Central memory CD4-positive, alpha-beta T cell (primary cell): ENCODE measurements at regions not wholly inside any gene's neighbourhood (a gene's known extent, or its start where the extent isn't known, plus 50 kb on each side); places are given as distances from the start of the nearest gene placed in this dataset.

Source experiments
- DNase-seq: peaks from one replicate; pipeline ENCODE4 v3.0.0; 2022

DNA sequence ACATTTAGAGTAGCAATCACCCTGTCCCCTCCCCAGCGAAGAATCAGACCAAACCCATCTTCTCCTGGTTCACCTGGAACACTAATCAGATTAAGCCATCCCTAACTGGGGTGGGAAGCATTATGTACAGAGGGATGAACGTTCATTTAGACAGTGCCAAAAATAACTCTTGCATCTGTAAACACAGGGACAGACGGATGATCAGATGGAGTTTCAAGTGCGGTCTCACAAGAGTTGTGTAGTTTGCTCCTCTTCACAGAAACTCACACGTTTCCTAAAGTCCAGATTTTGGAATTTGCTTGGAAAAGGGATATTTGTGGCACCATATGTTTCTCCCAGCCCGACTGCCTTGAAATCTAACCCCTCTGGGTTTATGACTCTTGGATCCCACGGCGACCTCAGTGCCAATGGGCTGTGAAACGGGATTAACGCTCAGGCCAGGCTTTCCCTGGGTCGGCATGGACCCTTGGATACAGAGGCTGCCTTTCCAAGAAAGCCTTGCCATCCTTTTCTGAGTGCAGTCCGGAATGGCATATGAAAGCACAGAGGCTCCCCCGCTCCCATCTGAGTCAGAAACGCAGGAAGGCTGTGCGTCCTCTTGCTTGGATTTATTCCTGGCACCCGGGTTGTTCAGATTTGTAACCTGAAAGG lies 293.2 kb upstream of the HABP2 start:
- DNase-seq: no peak

DNA sequence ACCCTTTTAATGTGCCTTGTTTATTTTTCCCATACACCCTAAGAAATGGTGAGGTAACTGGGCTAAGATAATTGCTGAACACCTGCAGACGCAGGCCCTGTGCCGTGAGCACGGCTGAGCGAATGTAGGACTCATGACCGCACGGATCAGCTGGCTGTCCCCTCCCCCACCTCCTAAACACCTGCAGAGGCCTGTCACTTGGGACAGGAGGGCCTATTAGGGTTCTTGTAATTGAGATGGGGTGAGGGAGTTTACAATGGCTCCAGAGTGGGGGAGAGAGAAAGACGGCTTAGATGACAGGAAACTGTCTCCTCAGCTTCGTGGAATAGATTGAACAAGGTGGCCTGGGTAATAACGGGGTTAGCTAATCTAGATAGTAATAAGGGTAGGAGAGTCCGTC lies 291.7 kb upstream of the HABP2 start:
- DNase-seq: no peak

DNA sequence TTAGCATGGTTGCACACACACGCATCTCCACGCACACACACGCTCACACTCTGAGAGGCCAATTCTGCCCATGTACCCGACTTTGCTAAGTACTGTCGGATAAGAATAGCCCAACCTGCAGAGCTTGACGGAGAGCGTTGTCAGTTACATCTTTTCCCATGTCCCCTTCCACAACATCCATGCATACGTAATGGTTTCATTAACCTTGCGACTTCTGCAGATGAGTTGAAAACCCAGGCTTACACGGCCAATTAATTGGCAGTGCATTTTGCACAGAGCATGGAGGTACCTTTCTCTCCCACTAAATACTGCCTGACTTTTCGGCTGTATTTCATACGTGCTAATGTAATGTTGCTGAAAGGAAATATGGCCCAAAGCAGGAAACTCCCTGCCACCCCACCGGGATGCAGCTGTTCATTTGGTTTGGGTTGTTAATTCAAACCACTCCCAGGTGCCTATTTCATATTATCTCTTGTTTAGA lies 291.2 kb upstream of the HABP2 start:
- DNase-seq: no peak

DNA sequence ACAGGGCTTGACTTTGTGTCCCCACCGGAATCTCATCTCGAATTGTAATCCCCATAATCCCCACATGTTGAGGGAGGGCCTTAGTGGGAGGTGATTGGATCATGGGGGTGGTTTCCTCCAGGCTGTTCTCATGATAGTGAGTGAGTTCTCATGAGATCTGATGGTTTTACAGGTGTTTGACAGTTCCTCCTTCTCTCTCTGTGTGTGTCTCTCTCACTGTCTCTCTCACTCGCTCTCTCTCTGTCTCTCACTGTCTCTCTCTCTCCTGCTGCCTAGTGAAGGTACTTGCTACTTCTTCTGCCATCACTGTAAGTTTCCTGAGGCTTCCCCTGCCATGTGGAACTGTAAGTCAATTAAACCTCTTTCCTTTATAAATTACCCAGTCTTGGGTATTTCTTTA lies 289.8 kb upstream of the HABP2 start:
- no peak for DNase-seq

DNA sequence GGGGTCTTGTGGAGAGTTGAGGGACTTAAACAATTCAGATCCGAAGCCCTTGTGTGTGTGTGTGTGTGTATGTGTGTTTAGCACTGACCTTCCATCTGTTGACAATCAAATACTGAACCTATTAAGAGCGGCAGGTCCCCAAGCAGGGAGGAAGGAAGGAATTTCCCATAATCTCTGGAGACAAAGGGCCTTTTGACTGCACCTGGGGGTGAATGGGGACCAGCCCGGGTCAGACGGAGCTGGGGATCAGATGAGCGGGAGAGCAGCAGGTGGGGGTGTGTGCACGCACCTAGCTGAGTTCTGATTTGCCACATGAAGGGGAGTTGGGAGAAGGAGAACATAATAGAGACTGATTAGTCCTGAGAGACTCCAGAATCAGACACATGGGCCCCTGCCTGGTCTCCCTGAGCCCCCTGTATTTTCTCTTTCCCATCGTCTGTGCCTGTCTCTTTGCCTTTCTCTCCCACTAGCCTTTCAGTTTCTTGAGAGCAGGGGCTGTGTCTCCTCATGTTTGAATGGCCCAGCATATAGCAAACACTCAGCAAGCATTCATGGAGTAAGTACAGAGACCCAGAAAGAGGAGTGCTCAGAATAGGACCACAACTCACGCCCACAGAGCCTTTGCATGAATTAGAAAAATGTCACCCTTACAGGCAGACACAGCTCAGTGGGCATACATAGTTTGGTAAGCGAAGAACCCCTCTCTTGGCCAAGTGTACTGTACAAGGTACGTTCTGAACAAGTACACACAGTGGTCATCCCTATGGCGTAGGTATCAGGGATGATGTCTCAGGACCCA lies 288.3 kb upstream of the HABP2 start:
- no peak for DNase-seq

DNA sequence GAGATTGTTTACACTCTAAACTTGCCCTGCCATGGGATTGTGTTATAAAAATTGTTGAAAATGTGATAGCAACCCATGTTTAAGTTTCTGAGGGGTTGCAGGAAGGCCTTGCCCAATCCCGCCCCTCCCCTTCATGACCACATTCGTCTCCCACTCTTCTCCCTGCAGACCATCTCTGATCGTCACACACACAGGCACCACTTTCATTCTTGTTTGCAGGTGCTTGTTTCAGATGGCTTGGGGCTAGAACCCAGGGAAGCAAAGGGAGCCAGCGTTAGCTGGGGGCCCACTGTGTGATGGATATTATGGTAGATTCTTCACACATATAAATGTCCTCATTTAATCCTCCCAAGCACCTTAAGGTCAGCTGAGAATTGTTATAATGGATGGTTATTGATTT lies 286.7 kb upstream of the HABP2 start:
- no peak for DNase-seq

DNA sequence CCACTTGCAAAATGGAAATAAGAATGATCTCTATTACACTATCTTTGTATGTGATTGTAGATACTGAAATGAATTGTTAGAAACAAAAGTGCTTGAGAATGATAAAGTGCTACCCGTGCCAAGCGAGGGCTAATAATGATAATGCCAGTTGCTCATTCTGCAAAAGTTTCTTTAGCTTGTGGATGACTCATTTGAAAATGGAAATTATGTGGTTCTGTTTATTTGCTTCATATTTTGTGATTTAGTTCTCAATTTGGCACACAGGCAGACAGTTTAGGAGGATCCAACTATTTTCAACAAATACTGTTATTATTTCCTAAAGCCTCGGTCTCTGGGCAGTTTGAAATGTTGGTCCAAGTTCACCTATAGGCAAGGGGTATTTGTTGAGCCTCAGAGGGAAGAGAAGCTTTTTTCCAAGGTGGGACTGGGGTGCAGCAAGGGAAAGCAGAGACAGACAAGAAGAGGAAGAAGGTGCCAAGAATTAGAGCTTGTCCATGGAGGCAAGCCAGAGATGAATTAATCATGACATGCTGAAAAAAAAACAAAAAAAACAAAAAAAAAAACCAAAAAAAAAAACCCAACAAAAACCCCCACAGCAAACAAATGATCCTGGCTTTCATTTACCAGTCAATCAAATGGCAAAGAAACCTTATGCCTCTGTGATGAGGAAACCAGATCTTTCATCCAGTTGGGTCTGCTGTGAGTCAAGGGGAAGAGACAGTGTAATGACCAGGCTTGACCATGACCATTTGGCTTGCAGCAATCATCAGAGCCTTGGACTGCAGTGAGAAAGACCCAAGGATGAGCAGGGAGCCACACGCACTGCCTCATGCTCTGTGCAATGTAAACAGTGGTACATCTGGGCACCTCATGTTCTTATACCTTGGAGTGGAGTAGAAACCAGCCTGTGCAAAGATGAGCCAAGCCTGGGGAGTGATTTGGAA lies 285.0 kb upstream of the HABP2 start:
- DNase-seq: no peak

DNA sequence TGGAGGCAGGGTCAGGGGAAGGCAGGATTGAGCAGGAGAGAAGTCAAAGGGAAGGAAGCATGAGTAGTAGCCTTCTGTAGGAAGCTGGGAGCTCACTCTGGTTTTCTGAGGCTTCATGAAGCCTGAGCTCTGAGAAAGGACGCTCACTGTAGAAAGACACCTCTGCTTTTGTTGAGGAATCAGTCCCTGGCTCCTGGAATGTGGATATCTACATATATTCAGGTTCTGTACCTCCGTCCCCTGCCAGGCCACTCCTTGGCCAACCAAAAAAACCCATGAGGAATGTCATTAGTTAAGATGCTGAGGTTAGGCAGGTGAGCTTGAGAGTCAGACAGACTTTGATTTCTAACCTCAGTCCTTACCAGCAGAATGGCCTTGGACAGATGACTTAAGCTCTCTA lies 283.5 kb upstream of the HABP2 start:
- DNase-seq: no peak

DNA sequence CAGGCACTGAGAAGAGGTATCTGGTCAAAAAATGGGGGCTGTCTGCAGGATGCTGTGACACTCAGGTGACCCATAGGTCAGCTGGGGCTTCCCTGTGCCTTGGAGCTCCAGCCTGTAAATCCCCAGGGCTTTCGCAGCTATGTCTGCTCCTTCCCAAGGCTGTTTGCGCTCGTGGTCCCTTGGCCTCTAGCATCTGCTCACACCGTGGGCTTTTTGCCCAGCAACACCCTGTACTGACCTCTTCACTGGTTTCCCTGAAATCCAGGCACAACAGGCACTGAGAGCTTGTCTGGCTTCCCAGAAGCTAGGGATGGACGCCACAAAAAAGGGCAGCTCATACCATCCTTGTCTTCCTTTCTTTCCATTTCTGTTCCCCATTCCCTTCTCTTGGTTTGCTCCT lies 280.3 kb upstream of the HABP2 start:
- DNase-seq: no peak

DNA sequence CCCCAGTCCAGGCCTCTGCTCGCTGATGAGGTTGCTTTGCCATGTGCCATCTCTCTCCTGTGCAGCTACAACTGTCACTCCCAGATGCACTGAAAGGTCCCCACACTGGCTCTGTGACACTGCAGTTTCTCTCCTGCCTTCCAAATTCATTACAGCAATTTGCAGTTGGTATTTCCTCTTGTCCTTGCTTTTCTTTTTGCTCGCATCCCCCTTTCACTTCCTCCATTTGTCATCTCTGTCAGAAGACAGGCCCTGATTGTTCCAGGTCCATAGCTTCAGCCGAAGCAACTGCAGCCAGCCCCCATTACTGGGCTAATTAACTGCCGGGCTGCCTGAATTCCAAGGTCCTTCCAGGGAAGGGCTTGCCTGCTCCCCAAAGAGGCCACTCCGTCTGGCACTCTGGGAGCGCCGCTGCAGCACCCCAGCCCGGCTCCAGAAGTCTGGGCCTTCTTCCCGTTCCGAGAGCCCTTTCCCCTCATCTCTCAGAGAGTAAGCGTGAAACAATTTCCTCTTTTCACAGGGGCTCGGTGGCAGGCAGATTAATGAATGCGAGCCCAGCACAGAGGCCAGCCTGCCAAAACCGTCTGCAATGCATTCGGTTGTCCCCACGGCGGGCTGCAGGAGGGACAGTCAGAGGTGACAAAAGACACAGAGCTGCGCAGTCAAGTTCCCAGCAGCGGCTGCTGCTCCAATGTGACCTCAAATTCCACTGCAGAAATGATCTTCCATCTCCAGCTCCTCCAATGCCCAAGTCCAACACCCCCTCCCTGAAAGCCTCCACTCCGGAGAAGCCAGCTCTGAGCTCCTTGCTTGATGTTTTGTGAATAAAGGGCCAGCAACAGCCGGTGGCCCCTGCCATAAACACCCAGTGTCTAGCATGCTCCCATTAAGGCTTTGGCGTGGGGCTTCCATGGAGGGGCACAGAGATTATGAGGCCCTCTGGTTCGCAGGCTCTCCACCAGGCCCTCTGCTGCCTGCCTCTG lies 279.4 kb upstream of the HABP2 start:
- no peak for DNase-seq

DNA sequence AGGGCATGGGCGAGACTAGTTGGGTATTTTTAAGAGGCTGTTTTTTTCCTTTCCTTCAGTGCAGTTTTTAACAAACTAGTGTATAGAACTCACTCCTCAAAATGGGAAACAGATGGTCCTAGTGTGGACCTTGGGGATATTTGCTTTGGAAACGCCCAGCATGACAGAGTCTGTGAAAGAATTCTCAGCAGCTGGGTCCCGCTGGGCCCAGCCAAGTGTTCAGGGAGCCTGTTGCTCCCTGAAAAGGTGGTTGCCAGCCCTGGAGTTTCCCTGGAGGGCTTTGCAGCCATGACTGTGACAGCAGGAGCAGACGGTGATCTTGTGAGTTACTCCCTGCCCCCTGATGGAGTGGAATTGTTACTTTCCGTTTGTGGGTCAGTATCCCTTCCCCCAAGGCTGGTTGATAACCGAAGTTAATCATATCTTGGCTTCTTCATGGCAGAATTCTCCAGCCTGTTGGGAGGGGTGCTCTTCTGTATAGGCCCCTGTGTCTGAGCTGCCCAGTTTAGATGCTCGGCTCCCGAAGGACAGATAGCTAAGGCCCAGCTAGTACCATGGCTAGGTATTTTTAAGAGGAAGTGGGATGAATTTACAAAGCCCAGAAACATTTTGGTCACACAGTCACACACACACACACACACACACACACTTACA lies 278.6 kb upstream of the HABP2 start:
- no peak for DNase-seq

DNA sequence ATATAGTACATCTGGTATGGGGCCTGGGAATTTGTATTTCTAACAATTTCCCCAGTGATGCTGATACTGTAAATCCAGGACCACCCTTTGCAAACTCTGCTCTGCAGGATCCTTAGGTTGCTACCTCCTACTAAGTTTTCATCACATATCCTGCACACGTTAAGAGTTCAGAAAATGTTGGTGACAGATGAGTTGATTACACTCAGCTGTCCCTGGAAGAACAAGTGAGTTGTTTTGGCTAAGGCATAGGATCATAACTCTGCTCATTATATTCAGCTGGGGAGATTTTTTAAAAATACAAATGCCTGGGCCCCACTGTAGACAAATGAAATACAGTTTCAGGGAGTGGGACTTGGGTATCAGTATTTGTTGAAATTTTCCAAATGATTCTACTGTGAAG lies 274.6 kb upstream of the HABP2 start:
- no peak for DNase-seq

DNA sequence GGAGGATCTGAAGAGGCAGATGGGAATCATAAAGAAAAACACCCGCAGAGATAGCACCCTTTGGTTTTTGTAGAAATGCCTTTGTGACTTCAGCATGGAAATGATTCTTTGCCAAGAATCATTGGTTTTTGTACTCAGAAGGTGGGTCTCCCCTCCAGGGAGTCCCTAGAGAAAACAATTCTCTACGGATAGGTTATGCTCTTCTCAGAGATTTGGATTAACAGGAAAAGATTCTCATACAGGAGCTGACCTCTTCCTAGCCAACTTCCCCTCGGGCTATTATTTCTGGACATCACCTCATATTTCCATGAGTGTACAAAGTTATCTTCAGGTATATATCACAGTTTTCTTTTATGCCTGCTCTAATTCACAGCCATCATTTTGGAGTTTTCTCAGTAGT lies 274.2 kb upstream of the HABP2 start:
- no peak for DNase-seq

DNA sequence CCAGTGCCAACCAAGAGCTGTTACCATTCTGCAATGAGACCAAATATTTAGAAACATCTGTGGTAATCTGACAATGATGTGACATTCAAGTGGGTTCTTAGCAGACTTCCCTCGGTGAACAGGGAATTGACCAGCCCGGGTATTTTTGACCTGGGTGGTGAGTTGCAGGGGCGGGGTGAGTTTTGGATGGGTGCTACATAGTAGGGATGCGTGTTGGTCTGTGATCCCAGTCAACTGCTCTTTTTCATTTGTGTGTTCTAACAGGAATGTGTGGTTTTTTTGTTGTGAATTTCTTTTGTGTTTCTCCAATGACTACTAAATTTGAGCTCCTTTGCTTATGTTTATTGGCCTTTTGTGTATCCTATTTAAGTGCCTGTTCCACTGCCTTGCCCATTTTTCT lies 273.6 kb upstream of the HABP2 start:
- DNase-seq: no peak

DNA sequence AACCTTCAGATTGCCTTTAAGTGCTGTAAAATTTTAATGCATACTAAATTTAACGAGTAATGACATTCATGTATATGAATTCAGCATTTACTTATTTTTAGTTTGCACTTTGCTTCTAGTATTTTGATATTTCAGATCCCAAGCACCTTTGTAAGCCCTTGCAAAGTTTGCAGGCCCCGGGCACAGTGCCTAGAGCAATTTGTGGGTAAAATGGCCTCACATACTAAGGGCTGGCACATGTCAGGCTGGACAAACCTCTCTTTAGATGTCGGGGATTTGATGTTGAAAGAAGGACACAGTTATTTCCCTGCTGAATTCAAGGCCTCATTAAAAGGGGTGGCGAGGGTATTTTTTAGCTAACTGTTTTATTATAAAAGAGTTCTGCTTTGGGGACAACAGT lies 270.3 kb upstream of the HABP2 start:
- no peak for DNase-seq

DNA sequence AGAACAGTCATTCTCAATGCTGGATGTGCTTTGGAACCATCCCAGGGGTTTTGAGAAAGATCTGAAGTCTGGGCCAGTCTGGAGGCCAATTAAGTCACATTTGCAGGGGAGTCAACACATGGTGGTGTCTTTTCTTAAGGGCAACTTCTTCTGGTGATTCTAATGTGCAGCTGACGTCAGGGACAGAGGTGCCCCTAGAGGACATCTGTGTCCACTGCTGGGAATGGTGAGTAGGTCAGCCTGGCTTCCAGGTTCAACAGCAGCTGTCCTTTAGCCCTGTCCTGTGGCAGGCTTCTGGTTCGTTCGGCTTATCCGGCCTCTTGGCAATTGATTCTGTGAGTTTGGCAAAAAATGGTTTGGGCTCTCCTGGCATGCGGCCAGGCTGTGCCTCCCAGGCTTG lies 269.7 kb upstream of the HABP2 start:
- no peak for DNase-seq

DNA sequence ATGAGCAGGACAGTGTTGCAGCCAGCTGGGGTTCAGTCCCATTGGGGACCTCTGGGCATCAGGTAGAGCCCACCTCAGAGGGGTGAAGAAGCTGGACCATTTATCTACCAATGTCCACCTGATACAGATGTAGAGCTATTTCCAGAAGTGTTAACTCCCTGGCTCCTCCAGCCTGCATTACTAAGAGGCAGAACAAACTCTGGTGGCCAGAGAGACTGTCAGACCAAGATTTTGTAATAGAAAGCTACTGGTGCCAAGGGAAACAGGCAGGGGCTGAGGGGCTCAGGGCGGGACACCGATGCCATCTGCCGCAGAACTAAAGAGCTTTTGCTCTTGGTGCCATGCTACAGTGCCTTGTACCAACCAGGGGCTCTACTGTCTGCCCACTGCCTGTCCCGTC lies 268.2 kb upstream of the HABP2 start:
- DNase-seq: no peak

DNA sequence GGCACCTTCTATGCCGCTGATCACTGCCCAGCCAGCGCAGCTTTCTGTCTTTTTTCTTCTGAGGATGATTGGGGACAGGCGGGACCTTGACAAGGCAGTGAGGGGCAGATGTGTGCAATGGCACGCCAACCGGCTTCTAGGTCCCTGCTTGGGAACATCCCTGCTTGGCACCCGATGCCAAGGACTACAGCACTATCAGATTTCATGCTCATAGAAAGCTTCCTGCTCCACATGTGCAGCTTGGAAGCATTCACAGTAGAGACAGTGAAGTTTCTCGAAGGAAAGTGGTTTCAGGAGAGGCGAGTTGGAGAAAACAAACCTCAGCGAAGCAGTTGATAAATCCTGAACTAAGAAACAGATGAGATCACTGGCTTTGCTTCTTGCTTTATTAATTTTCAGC lies 267.5 kb upstream of the HABP2 start:
- DNase-seq: no peak

DNA sequence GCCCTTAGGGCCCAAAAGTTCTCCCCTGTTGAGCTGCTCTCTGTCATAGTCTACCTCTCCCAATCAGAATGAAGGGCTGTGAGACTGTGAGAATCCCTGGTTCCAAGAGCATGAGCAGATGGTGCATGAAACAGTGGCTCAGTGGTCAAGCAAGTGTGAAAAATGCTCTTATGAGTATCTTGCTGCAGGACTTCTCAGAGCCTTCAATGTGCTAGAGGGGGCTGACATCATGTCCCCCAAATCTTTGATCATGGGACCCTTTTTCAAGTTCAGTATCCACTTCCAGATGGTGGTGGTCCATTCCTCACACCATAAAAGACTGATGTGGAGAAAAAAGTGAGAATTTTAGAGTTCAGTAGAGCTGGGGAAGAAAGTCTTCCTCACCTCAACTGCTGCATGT lies 265.3 kb upstream of the HABP2 start:
- no peak for DNase-seq

DNA sequence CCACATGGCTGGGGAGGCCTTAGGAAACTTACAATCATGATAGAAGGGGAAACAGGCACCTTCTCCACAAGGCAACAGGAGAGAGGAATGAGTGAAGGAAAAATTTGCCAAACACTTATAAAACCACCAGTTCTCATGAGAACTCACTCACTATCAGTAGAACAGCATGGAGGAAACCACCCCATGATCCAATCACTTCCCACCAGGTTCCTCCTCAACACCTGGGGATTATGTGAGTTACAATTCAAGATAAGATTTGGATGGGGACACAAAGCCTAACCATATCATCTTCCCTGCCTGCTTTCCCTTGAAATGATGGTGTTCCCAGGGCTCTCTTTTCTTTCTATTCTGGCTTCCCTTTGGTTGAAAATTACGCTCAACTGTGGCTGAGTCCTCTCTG lies 262.7 kb upstream of the HABP2 start:
- no peak for DNase-seq

DNA sequence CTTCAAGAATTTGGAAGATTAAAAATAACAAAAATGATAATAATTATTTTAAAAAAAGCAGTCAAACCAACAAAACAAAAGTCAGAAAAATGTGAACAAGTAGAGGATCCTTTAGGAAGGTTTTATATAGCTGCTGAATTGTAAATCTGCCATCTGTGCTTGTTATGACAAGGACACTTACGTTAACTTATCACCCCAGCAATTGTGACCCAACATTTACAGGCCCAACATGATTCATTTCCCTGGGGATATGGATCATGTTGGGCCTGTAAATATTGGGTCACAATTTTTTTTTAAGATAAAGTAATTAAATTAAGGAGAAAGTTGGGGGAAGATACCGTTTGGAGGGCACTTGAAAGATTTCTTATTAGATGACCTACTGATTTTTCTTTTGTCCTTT lies 261.4 kb upstream of the HABP2 start:
- no peak for DNase-seq

DNA sequence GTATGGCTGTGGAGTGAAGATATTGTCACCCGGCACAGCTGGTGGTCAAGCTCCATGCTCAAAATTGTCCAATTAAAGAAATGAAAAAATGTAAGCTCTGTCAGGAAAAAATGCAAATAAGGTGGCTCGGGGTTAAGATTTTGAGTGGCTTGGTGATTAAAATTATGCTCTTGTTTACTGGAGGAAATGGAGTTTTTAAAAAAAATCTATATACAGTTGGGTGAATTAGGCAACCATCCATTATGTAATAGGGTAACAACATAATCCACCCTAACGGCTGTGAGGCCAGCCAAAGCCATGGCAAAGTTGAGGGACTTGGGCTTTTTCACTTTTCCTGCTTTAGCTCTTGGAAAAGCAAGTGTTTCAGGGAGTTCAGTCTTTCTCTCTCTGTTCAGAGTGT lies 260.8 kb upstream of the HABP2 start:
- no peak for DNase-seq
